Stimulated activated CD4-positive, alpha-beta T cell treated with anti-CD3 and anti-CD28 coated beads, Interleukin-12 subunit alpha, Interleukin-12 subunit beta, amount 100 ng/mL, for 4 hours (primary cell): ENCODE measurements at regions not wholly inside any gene's neighbourhood (a gene's known extent, or its start where the extent isn't known, plus 50 kb on each side); places are given as distances from the start of the nearest gene placed in this dataset.

Experiments used
- DNase-seq: peaks from one replicate; pipeline ENCODE4 v3.0.0-alpha.2; 2020

GRCh38 chr3:66592927-66593625, 92.3 kb upstream of the LRIG1 start:
- no peak for DNase-seq

GRCh38 chr3:66593978-66594377, 93.2 kb upstream of the LRIG1 start:
- DNase-seq: no peak

DNA sequence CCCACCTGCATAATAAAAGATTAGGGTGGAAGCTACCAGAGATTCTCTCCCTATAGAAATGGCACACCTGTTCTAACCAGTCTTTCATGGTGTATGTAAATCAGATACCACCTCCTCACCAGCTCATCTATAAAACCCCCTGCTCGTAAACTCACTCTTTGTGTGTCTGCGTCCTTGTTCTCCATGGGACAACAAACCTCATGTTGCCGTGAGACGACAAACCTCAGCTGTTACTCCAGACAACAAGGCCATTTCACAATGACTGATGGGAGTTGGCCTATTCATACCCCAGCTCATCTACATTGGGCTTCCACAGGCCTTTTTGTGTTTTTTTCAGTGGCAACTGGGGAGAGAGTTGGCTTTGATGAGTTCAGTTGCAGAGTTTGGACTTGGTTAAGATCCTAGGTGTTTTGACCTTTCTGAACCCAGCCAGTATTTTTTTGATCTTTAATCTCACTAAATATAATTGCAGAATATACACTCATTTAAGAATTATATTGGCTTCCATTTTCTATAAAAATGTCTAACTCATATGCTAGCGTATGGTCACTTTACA, 96.6 kb upstream of the LRIG1 start:
- no peak for DNase-seq

GRCh38 chr3:66598168-66598567, 97.3 kb upstream of the LRIG1 start:
- no peak for DNase-seq

DNA sequence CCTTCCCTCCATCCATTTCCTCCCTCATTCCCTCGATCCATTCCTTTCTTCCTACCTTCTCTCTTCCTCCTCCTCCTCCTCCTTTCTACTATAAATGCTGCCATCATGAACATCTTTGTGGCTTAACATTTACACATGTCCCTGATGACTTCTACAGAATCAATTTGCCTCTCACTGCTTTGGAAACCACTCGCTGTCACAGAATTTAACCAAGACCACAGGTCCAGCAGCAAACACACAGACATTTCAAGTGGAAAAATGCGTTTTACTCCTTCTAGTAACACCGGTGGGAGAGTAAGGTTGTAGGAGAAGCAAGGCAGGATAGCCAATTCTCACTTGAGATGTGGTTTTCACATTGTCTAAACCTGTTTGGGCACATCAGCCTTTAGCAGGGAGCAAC, 101.4 kb upstream of the LRIG1 start:
- DNase-seq: no peak

DNA sequence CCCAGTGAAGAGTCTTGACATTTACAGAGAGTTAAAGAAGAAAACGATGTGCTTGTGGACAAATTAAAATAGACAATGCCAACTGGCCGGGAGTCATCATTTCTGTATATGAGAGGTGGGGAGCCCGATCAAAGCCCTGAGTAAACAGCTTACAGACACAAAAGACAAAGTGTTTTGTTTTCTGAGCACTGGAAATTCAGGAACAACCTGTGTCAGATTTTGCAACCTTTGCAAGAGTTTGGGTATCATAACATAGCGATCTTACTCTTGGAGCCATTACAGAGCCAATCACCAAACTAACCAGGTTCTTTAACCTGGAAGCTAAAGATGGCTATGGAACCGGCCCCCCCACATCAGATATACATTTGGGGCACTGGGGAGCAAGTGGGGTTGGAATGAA, 101.9 kb upstream of the LRIG1 start:
- DNase-seq: no peak

GRCh38 chr3:66603151-66603611, 102.4 kb upstream of the LRIG1 start:
- no peak for DNase-seq

DNA sequence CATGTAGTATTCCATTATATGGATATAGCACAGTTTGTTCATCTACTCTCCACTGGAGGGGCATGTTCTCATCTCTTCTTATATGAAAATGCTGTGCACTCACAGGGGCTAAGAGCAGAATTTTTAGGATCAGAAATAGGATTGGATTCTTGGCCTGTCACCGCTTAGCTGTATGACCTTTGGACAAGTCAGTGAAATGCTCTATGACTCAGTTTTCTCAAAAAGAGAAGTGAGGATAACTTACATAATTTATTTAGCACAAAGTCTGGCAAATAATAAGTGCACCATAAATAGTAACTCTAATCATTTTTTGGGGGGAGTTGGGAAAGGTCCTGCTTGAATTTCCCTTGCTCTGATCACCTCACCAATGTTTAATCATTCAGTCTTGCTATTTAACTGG, 103.7 kb upstream of the LRIG1 start:
- no peak for DNase-seq

DNA sequence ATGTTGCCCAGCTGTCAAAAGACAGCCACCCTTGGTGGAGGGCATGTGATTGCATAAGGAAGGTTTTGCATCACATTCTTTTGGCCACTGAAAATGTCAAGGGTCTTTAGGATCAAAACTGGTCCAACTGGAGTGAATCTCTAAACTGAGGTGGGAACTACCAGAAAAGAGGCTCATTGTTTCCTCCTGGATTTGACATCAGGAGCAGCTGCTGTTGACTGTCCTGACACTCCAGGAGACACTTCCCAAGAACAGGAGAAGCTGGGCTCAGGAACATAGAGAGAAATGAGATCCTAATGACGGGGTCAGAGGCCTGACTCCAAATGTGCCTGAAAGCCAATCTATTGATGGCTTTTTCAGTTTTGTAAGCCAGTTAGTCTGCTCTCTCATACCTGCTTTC, 105.3 kb upstream of the LRIG1 start:
- no peak for DNase-seq

- DNase-seq: no peak
These were observed 106.0 kb upstream of the LRIG1 start for GRCh38 chr3:66606868-66607267.

DNA sequence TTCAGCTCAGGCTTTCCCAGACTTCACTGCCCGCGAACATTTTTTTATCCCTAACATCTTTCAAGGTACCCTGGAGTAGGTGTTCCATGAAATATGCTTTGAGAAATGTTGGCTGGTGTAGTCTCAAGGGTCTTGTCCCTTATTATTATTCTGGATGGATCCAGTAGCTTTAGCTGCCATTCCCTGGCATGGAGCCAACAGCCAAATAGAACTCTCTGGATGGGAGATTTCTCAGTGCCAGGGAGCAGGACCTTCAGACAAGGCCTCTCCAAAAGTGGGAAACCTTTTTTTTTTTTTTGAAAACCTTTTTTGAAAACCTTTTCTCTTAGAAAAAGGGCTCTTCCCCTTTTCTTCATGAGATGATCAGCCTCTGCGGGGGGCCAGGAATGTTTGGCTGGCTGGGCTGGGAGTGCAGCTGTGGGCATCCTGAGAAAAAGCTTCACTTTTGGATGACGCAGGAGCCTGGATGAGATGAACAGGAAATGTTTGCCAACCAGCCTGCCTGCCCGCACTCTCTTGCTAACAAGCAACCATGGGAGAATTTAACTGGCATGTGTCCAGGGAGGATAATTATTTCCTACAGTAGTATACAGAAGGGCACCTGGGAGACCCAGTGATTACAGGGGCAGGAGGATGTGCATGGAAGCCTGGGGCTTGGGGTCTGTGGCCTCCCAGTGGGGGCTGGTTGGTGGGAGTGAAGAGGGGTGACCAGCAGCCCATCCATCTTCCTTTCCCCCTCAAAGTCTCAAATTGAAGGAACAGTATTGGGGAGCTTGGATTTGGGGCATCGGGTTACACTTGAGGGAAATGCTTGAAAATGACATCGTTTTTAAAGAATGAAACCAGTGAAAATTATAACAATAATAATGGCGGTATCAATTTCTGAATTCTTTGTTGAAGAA, 109.1 kb upstream of the LRIG1 start:
- no peak for DNase-seq

DNA sequence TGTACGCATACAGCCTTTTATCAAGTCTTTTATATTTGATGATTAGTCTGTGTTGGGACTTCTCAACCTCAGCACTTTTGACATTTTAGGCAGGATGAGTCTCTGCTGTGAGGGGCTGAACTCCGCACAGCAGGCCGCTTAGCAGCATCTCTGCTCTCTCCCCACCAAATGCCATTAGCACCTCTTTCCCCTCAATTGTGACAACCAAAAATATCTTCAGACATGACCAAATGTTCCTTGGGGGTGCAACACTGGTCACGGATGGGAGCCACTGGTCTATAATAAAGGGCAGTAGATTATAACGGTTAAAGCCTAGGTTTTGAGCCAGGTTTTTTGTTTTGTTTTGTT, 109.7 kb upstream of the LRIG1 start:
- DNase-seq: no peak

DNA sequence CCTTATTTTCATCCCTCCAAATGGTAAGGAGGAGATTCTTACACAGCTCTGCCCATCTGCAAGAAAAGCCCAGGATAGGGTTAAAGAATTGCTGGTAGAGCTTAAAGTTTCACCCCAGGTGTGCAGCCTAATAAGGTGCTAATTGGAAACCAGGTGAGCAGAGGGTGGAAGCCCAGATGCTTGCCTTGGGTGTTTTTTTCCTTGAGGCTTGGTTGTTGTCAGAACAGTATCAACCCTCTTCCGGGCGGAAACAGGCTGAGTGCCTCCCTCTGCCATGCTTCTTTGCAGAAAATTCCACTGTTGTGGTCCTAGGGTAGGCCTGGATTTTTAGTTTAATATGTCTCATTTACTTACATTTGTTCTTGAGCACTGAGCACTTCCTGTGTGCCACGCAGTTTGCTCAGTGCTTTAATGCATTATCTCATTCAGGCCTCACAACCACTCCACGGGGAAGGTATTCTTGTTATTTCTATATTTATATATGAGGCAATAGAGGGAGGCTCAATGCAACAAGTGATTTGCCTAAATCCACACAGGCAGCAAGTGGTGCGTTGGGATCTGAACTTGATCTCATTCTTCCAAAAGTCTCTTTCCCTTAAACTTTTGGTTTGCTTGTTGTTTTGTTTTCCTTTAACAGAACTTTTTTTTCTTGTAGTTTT, 115.0 kb upstream of the LRIG1 start:
- no peak for DNase-seq

- DNase-seq: no peak
These were observed 116.5 kb upstream of the LRIG1 start for GRCh38 chr3:66617351-66617750.

- DNase-seq: no peak
These were observed 117.2 kb upstream of the LRIG1 start for GRCh38 chr3:66618066-66618465.

GRCh38 chr3:66620296-66620695, 119.5 kb upstream of the LRIG1 start:
- no peak for DNase-seq

DNA sequence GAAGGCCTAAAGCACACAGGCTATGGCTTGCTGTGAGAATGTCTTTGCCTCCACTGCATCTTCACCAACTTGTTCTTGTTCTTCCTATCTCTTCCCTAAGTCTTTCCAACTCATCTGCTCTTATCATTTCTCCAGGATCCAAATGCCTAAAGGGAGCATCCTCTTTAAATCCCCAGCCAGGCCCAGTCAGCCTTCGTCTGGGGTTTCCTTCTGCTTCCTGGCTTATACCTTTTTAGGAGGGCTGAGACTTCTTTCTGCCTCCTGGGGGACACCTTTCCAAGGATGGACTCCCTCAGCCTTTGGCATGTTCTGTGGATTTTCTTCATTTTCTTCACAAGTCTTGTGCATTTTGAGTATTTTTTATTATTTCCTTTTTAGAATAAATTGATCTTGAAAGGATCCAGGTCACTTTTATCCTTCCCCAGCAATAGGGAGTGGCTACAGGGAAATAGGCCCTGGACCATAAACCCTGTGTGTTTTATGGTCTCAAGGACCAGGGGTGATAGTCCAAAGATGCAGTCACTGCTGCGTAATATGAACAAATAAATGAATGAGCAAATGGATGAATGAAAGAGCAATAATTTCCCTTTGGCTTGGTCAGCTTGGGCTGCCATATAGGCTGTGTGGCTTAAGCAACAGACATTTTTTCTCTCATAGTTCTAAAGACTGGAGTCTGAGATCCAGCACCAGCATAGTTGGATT, 122.1 kb upstream of the LRIG1 start:
- DNase-seq: no peak

DNA sequence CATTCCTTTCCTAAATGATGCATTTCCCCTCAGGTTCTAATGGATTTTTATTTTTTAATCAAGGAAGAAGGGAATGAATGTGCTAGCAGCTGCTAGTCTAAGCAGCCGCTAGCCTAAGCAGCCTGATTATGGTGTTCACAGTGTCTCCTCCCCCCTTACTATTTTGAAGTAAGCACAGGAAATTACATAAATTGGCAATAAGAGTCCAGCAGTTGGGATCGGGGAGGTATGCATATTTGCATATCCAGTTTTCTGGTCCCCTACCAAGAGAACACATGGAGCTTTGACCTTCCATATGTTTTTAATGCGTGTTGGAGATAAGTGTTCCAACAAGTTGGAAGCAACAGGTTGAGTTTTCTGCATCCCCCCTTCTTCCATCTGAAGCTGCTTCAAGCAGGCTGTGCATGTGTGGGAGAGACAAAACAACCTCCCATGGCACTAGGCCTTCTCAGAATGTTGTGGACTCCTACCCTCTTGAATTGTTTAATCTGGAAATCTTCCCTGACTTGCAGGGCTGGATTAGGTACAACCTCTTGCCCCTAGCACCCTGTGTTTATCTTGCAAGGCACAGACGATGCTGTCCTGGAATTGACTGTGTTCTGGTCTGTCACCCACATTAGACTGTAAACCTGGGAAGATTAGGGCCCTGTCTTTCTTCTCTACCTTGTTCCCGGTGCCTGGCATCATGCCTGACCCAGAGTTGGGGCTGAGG, 124.8 kb upstream of the LRIG1 start:
- no peak for DNase-seq

GRCh38 chr3:66629150-66629981, 128.5 kb upstream of the LRIG1 start:
- no peak for DNase-seq

DNA sequence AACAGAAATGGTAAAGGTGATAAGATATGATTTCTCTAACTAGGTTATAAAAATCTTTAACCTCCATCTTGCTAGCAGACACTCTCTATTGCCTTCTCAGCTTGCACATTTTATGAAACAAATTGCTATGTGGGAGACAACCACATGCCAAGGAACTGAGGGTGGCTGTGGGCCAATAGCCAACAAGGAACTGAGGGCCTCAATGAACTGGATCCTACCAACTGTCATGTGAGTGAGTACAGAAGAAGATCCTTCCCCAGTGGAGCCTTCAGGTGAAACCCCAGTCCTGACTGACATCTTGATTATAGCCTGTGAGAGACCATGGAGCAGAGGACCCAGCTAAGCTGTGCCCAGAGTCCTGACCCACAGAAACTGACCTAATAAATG, 129.2 kb upstream of the LRIG1 start:
- DNase-seq: no peak
